ENCODE measurements at regions not wholly inside any gene's neighbourhood (a gene's known extent, or its start where the extent isn't known, plus 50 kb on each side); places are given as distances from the start of the nearest gene placed in this dataset.

GRCh38 chr13:80408270-80408669, 67.3 kb upstream of the SPRY2 start:
- TF ChIP-seq ARNT (IDR thresholded peaks at IDR 0.05), result no peak
- no peak for TF ChIP-seq ZNF384 (IDR thresholded peaks at IDR 0.05)
- TF ChIP-seq FOXA1 (IDR thresholded peaks at IDR 0.05), result no peak
- TF ChIP-seq FOXM1 (IDR thresholded peaks at IDR 0.05; ENCODE audit: borderline replicate concordance), result no peak
- no peak for TF ChIP-seq FOXK2 (IDR thresholded peaks at IDR 0.05)
- no peak for TF ChIP-seq CTBP1 (IDR thresholded peaks at IDR 0.05; ENCODE audit: borderline replicate concordance)
- no peak for TF ChIP-seq BHLHE40 (IDR thresholded peaks at IDR 0.05; ENCODE audit: borderline replicate concordance)
- no peak for TF ChIP-seq ELF4 (IDR thresholded peaks at IDR 0.05)
- no peak for TF ChIP-seq SP1 (IDR thresholded peaks at IDR 0.05)
- no peak for TF ChIP-seq NFRKB (IDR thresholded peaks at IDR 0.05)
- no peak for TF ChIP-seq SUZ12 (IDR thresholded peaks at IDR 0.05)
- no peak for DNase-seq (ENCODE audit: extremely low spot score)
- CTCF ChIA-PET, result interaction anchor here (1.0 kb wide), 1 partner anchor 9 kb away, joined by 3 read pairs; no protein-coding TSS in a partner anchor
- POLR2A ChIA-PET, result no interaction called here

- DNase-seq (ENCODE audit: extremely low spot score), result no peak
- POLR2A ChIA-PET, result no interaction called here
- CTCF ChIA-PET, result interaction anchor here (0.9 kb wide), 1 partner anchor 36 kb away, joined by 3 read pairs; no protein-coding TSS in a partner anchor
- TF ChIP-seq BHLHE40 (IDR thresholded peaks at IDR 0.05; ENCODE audit: borderline replicate concordance), result no peak
- TF ChIP-seq L3MBTL2 (conservative IDR thresholded peaks at IDR 0.05), result no peak
- TF ChIP-seq FOXA1 (IDR thresholded peaks at IDR 0.05), result no peak
- TF ChIP-seq FOXM1 (IDR thresholded peaks at IDR 0.05; ENCODE audit: borderline replicate concordance), result no peak
- TF ChIP-seq FOXK2 (IDR thresholded peaks at IDR 0.05), result no peak
- TF ChIP-seq HDGF (IDR thresholded peaks at IDR 0.05; ENCODE audit: borderline replicate concordance), result no peak
- no peak for TF ChIP-seq TARDBP (IDR thresholded peaks at IDR 0.05)
- no peak for TF ChIP-seq NFRKB (IDR thresholded peaks at IDR 0.05)
- TF ChIP-seq SP1 (IDR thresholded peaks at IDR 0.05), result no peak
- no peak for TF ChIP-seq PKNOX1 (IDR thresholded peaks at IDR 0.05)
Measured at GRCh38 chr13:80400865-80401426, 60.0 kb upstream of the SPRY2 start.

GRCh38 chr13:80400164-80400864, 59.4 kb upstream of the SPRY2 start:
- no peak for DNase-seq (ENCODE audit: extremely low spot score)
- ChIA-PET CTCF (interaction anchor here (0.9 kb wide), 1 partner anchor 36 kb away, joined by 3 read pairs; no protein-coding TSS in a partner anchor), POLR2A (no interaction called here)
- TF ChIP-seq PKNOX1 (IDR thresholded peaks at IDR 0.05), result no peak
- TF ChIP-seq SUZ12 (IDR thresholded peaks at IDR 0.05), result no peak
- TF ChIP-seq ELF4 (IDR thresholded peaks at IDR 0.05), result no peak
- no peak for TF ChIP-seq FOXK2 (IDR thresholded peaks at IDR 0.05)
- TF ChIP-seq TARDBP (IDR thresholded peaks at IDR 0.05), result no peak

GRCh38 chr13:80399340-80400163, 58.6 kb upstream of the SPRY2 start:
- DNase-seq (ENCODE audit: extremely low spot score), result no peak
- CTCF ChIA-PET, result interaction anchor here (0.7 to 1.0 kb wide), 2 partner anchors 9 to 228 kb away, joined by 3 to 5 read pairs; no protein-coding TSS in a partner anchor
- POLR2A ChIA-PET, result no interaction called here
- no peak for TF ChIP-seq L3MBTL2 (conservative IDR thresholded peaks at IDR 0.05)
- no peak for TF ChIP-seq ARNT (IDR thresholded peaks at IDR 0.05)
- no peak for TF ChIP-seq HDGF (IDR thresholded peaks at IDR 0.05; ENCODE audit: borderline replicate concordance)
- no peak for TF ChIP-seq LEF1 (IDR thresholded peaks at IDR 0.05; ENCODE audit: borderline replicate concordance)
- TF ChIP-seq FOXK2 (IDR thresholded peaks at IDR 0.05), result no peak
- TF ChIP-seq FOXM1 (IDR thresholded peaks at IDR 0.05; ENCODE audit: borderline replicate concordance), result no peak
- TF ChIP-seq BHLHE40 (IDR thresholded peaks at IDR 0.05; ENCODE audit: borderline replicate concordance), result no peak
- TF ChIP-seq NFRKB (IDR thresholded peaks at IDR 0.05), result no peak
- no peak for TF ChIP-seq PKNOX1 (IDR thresholded peaks at IDR 0.05)
- TF ChIP-seq ZNF384 (IDR thresholded peaks at IDR 0.05), result no peak
- no peak for TF ChIP-seq SUZ12 (IDR thresholded peaks at IDR 0.05)
- TF ChIP-seq TARDBP (IDR thresholded peaks at IDR 0.05), result no peak
- TF ChIP-seq SP1 (IDR thresholded peaks at IDR 0.05), result no peak
- TF ChIP-seq FOXA1 (IDR thresholded peaks at IDR 0.05), result no peak
